Right lobe of liver (tissue), 6 donors: ENCODE measurements at regions not wholly inside any gene's neighbourhood (a gene's known extent, or its start where the extent isn't known, plus 50 kb on each side); places are given as distances from the start of the nearest gene placed in this dataset.

Source experiments
- ATAC-seq, 4 donors: fragments of 200-7000 bp; cut with Tn5 transposase; one replicate each; pipeline ENCODE4 v1.9.1; 2020; ENCODE audit warnings: mild to moderate bottlenecking in 4 of 4, moderate library complexity in 4 of 4
- DNase-seq, 3 donors: peaks; one replicate each; pipeline ENCODE4 v3.0.0-alpha.2; 2020
- H3K27ac ChIP-seq, 3 donors: fragments of 200-600 bp; one replicate each; pipeline ENCODE4 v1.8.0; 2022
- H3K27me3 ChIP-seq, 2 donors: fragments of 200-600 bp; one replicate each; pipeline ENCODE4 v1.8.0; 2022
- H3K36me3 ChIP-seq, 4 donors: fragments of 200-600 bp; sonication (generic) in 1 of 4; one replicate each; pipeline versions ENCODE4 v1.5.1 to v1.8.0; 2017 to 2022; ENCODE audit warnings: control low read depth in 1 of 4
- H3K4me1 ChIP-seq, 4 donors: fragments of 200-600 bp; sonication (generic) in 1 of 4; one replicate each; pipeline versions ENCODE4 v1.5.1 to v1.8.0; 2017 to 2022; ENCODE audit warnings: control low read depth in 1 of 4
- H3K4me3 ChIP-seq, 3 donors: fragments of 200-600 bp; one replicate each; pipeline ENCODE4 v1.8.0; 2022
- H3K9me3 ChIP-seq, 4 donors: fragments of 200-600 bp; sonication (generic) in 1 of 4; one replicate each; pipeline versions ENCODE4 v1.5.1 to v1.8.0; 2017 to 2022; ENCODE audit warnings: control low read depth in 1 of 4
- POLR2A ChIP-seq: fragments of 450-650 bp; IDR thresholded peaks from one replicate; pipeline ENCODE4 v1.6.1; 2017; ENCODE audit warnings: antibody characterized with exemption, mild to moderate bottlenecking
- WGBS: methylation state at CpG from one replicate; pipeline ENCODE4 v1.1.6; 2018; ENCODE audit warnings: low coverage, low lambda C conversion rate; ENCODE audit not compliant: insufficient coverage; ENCODE audit errors: missing lambda C conversion rate; 5-methylcytosine and 5-hydroxymethylcytosine counted together
- intact Hi-C, 2 donors: fragments of 100-400 bp; cut with DNase I; formaldehyde crosslinking; loops; one replicate each; pipeline versions ENCODE4 v1.11.2 to v1.14.1; 2022
- TF ChIP-seq, protein P1 (sequence below), 4 donors: fragments of 200-600 bp in 3 of 4; fragments of 450-650 bp in 1 of 4; IDR thresholded peaks; one replicate each; pipeline versions ENCODE4 v1.5.1 to v1.8.0; 2016 to 2022; ENCODE audit warnings: antibody characterized with exemption in 4 of 4, mild to moderate bottlenecking in 2 of 4
- donor health status: DM: no; HTN: yes; CAD: no.
- donor health status: DM: no; HTN: no; CAD: no.
- donor health status: DM: no; HTN: no; CAD: no.
- donor health status: DM: no; HTN: yes; CAD: no.
- donor health status: DM: no; HTN: yes; CAD: no.

DNA sequence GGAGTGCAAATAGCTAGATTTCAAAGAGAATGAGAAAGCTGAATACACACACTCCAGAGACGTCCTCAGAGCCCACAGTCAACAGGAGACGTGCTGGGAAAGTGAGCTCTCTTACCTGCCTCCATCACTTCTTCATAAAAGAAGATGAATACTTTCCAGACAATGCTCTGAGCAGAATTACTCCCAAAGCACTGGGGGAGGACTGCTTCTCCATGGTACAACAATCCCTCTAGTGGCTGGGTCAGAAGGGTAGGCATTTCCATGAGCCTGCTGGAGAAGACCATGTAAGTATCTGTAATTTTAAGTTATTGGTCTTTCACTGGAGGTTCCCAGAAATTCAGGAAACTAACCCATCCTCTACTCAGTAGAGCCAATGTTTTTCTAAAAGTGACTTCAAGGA, 190.3 kb downstream of the RBM43 start:
- WGBS, result 27% methylated on average over 2 of the region's 2 CpGs
- DNase-seq (no peak), ATAC-seq (peak; percentile 35 to 58 (median 42))
- no peaks in the 10 kb centered on the region for H3K36me3 ChIP-seq
- intact Hi-C loops, result no loop called here
- H3K4me1 ChIP-seq, result no peaks in the 10 kb centered on the region
- H3K9me3 ChIP-seq, result no peaks in the 10 kb centered on the region
- TF ChIP-seq POLR2A, result no peak
- TF ChIP-seq, protein P1, sequence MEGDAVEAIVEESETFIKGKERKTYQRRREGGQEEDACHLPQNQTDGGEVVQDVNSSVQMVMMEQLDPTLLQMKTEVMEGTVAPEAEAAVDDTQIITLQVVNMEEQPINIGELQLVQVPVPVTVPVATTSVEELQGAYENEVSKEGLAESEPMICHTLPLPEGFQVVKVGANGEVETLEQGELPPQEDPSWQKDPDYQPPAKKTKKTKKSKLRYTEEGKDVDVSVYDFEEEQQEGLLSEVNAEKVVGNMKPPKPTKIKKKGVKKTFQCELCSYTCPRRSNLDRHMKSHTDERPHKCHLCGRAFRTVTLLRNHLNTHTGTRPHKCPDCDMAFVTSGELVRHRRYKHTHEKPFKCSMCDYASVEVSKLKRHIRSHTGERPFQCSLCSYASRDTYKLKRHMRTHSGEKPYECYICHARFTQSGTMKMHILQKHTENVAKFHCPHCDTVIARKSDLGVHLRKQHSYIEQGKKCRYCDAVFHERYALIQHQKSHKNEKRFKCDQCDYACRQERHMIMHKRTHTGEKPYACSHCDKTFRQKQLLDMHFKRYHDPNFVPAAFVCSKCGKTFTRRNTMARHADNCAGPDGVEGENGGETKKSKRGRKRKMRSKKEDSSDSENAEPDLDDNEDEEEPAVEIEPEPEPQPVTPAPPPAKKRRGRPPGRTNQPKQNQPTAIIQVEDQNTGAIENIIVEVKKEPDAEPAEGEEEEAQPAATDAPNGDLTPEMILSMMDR (IDR thresholded peaks at IDR 0.05), result peak; percentile 19 to 33 (median 26)
- no peak overlapping the region for H3K27ac ChIP-seq
- no peak overlapping the region for H3K4me3 ChIP-seq
- no peaks in the 10 kb centered on the region for H3K27me3 ChIP-seq

DNA sequence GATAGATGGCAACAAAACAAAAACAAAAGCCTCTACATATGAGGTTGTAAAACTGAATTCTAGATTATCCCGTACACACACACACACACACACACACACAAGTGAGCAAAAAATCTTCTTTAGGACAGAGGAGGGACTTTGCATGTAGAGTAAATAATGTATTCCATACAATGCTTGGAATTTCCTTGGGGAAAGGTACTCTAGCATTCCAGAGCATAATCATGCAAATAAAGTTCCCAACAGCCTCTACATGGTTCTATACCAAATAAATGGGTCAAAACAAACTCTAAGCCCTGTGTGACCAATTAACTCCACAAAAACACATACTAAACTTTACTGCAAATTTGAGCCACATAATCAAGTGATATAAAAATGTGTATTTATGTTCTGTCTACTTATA, 191.4 kb downstream of the RBM43 start:
- H3K36me3 ChIP-seq, result no peaks in the 10 kb centered on the region
- no peaks in the 10 kb centered on the region for H3K9me3 ChIP-seq
- intact Hi-C loops, result no loop called here
- 67% methylated on average over 1 of the region's 1 CpG for WGBS
- ATAC-seq (no peak), DNase-seq (no peak)
- H3K27ac ChIP-seq, result no peak overlapping the region
- H3K4me1 ChIP-seq, result no peaks in the 10 kb centered on the region
- H3K27me3 ChIP-seq, result no peaks in the 10 kb centered on the region
- H3K4me3 ChIP-seq, result no peak overlapping the region
- TF ChIP-seq POLR2A, result no peak
- TF ChIP-seq, protein P1 (IDR thresholded peaks at IDR 0.05), result no peak

DNA sequence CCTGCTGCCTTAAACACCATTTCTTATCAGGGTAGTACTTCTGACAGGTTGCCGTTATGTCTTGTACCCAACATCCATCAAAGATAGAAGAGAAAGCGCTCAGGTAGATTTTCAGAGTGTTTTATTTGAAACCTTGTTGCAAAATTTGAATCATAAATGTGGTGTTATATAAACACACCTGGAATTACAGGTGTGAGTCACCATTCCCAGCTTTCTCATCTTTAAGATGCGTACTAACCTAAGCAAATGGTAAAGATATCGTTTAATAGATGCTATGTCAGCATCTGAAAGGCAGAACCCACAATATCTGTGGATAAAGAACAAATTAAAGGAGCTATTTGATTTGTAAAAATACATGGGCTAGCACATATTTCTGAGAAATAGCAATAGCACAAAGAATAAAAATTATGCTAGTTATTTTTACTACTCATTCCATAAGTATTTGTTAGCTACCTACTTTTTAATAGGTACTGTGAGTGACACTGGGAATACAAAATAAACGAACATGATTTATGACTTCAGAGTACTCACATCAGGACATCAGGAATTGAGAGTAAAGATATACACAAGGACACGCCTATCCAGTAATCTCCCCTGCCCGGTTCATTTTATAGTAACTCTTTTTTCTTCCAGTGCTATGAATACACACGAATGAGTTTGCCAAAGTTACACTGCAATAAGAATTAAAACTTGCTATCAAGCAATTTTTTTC, 193.8 kb downstream of the RBM43 start:
- H3K36me3 ChIP-seq, result no peaks in the 10 kb centered on the region

DNA sequence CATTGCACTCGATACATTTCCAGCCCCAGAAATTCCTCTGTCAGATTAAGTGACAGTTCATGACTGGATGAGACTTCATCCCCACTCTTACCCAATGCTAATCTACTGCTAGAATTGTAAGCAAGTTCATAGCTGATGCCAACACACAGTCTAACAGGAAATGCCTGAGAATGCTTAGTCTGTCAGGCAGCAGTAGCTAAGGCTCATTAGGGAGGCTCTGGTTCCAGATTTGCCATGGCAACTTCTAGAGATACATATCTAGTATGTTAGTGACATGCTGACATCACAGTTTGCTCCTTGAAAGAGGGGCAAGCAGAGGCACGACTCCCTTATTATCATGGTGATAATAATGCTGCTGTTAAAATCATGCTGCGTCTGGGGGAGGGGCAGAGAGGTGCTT, 198.4 kb downstream of the RBM43 start:
- H3K4me3 ChIP-seq, result no peak overlapping the region
- no peaks in the 10 kb centered on the region for H3K9me3 ChIP-seq
- DNase-seq, result no peak
- no peaks in the 10 kb centered on the region for H3K27me3 ChIP-seq
- TF ChIP-seq, protein P1 (IDR thresholded peaks at IDR 0.05), result no peak
- TF ChIP-seq POLR2A, result no peak
- WGBS, result 35% methylated on average over 3 of the region's 3 CpGs
- intact Hi-C loops, result no loop called here
- H3K36me3 ChIP-seq, result no peaks in the 10 kb centered on the region
- no peak overlapping the region for H3K27ac ChIP-seq
- H3K4me1 ChIP-seq, result no peaks in the 10 kb centered on the region
- ATAC-seq, result no peak

More for the DNA sequence above, 193.8 kb downstream of the RBM43 start:
- no peaks in the 10 kb centered on the region for H3K27me3 ChIP-seq
- TF ChIP-seq POLR2A, result no peak
- TF ChIP-seq, protein P1 (IDR thresholded peaks at IDR 0.05), result no peak
- no peak for ATAC-seq
- intact Hi-C loops, result no loop called here
- no peak overlapping the region for H3K4me3 ChIP-seq
- 64% methylated on average over 8 of the region's 8 CpGs for WGBS
- DNase-seq, result no peak
- no peaks in the 10 kb centered on the region for H3K9me3 ChIP-seq
- no peaks in the 10 kb centered on the region for H3K4me1 ChIP-seq
- no peak overlapping the region for H3K27ac ChIP-seq
